GM19324 (cell line): ENCODE measurements at regions not wholly inside any gene's neighbourhood (a gene's known extent, or its start where the extent isn't known, plus 50 kb on each side); places are given as distances from the start of the nearest gene placed in this dataset.

Experiments
- ATAC-seq: cut with Tn5 transposase; IDR thresholded peaks from one replicate; pipeline ENCODE4 v1.9.1; 2021; ENCODE audit warnings: mild to moderate bottlenecking, moderate library complexity; ENCODE audit not compliant: unreplicated experiment, low FRiP score

- no peak for ATAC-seq
These were observed 247.5 kb downstream of the MBNL1 start for GRCh38 chr3:152516216-152516615.

GRCh38 chr3:152517502-152517901 is 248.8 kb downstream of the MBNL1 start:
- ATAC-seq: no peak

GRCh38 chr3:152518346-152518745 is 249.6 kb downstream of the MBNL1 start:
- no peak for ATAC-seq

- ATAC-seq: no peak
These were observed 250.6 kb downstream of the MBNL1 start for GRCh38 chr3:152519376-152519775.

GRCh38 chr3:152522036-152522435 is 253.3 kb downstream of the MBNL1 start:
- ATAC-seq: no peak

- ATAC-seq: no peak
These were observed 255.7 kb downstream of the MBNL1 start for GRCh38 chr3:152524198-152525140.

GRCh38 chr3:152531717-152532116 is 263.0 kb downstream of the MBNL1 start:
- no peak for ATAC-seq

- ATAC-seq: no peak
These were observed 269.8 kb downstream of the MBNL1 start for GRCh38 chr3:152538518-152538917.

- ATAC-seq: no peak
These were observed 270.5 kb downstream of the MBNL1 start for GRCh38 chr3:152539191-152539764.

GRCh38 chr3:152540120-152540519 is 271.4 kb downstream of the MBNL1 start:
- no peak for ATAC-seq

- no peak for ATAC-seq
These were observed 278.4 kb downstream of the MBNL1 start for GRCh38 chr3:152547153-152547552.

GRCh38 chr3:152549263-152549662 is 280.5 kb downstream of the MBNL1 start:
- no peak for ATAC-seq

GRCh38 chr3:152550284-152550683 is 281.6 kb downstream of the MBNL1 start:
- no peak for ATAC-seq

GRCh38 chr3:152554980-152555379 is 280.0 kb upstream of the P2RY1 start:
- ATAC-seq: no peak

- no peak for ATAC-seq
These were observed 279.2 kb upstream of the P2RY1 start for GRCh38 chr3:152555666-152556291.

- peak; percentile 64 for ATAC-seq
These were observed 278.1 kb upstream of the P2RY1 start for GRCh38 chr3:152556731-152557254.

- peak; percentile 60 for ATAC-seq
These were observed 277.5 kb upstream of the P2RY1 start for GRCh38 chr3:152557302-152557999.

- ATAC-seq: no peak
These were observed 276.5 kb upstream of the P2RY1 start for GRCh38 chr3:152558386-152558785.

GRCh38 chr3:152559246-152559645 is 275.7 kb upstream of the P2RY1 start:
- no peak for ATAC-seq

- no peak for ATAC-seq
These were observed 270.5 kb upstream of the P2RY1 start for GRCh38 chr3:152564459-152564858.
